H1 (cell line): ENCODE measurements at regions not wholly inside any gene's neighbourhood (a gene's known extent, or its start where the extent isn't known, plus 50 kb on each side); places are given as distances from the start of the nearest gene placed in this dataset.

Experiments
- BACH1 ChIP-seq: IDR thresholded peaks from 2 replicates; pipeline ENCODE4 v1.6.1; 2012; ENCODE audit warnings: low read length, improper control_type of control experiment
- BRCA1 ChIP-seq: IDR thresholded peaks from 2 replicates; pipeline ENCODE4 v1.6.1; 2012; ENCODE audit warnings: low read depth, low read length, improper control_type of control experiment
- CHD1 ChIP-seq: IDR thresholded peaks from 2 replicates; pipeline ENCODE4 v1.6.1; 2012; ENCODE audit warnings: low read depth, low read length, improper control_type of control experiment
- CHD2 ChIP-seq: IDR thresholded peaks from 2 replicates; pipeline ENCODE4 v1.6.1; 2012; ENCODE audit warnings: low read length, improper control_type of control experiment
- CREB1 ChIP-seq: IDR thresholded peaks from 2 replicates; pipeline ENCODE4 v1.6.1; 2012; ENCODE audit warnings: inconsistent platforms
- CTCF ChIP-seq, 3 experiments: IDR thresholded peaks; 1 replicate in 2 of 3; 2 replicates in 1 of 3; pipeline versions ENCODE4 v1.5.1 to v1.6.1; 2011; ENCODE audit warnings: low read length in 3 of 3, mild to moderate bottlenecking in 3 of 3, inconsistent platforms in 2 of 3, low read depth in 1 of 3, moderate library complexity in 1 of 3; ENCODE audit not compliant: insufficient read depth in 1 of 3; ENCODE audit errors: control extremely low read depth in 1 of 3
- EGR1 ChIP-seq: IDR thresholded peaks from 2 replicates; pipeline ENCODE4 v1.6.1; 2011; ENCODE audit warnings: low read depth, low read length, borderline replicate concordance
- FOSL1 ChIP-seq: IDR thresholded peaks from 2 replicates; pipeline ENCODE4 v1.6.1; 2011; ENCODE audit warnings: mild to moderate bottlenecking, low read depth, low read length, moderate library complexity; ENCODE audit not compliant: insufficient read depth
- GABPA ChIP-seq: IDR thresholded peaks from 2 replicates; pipeline ENCODE4 v1.6.1; 2011; ENCODE audit warnings: mild to moderate bottlenecking, low read length, moderate library complexity, borderline replicate concordance; ENCODE audit not compliant: insufficient read depth
- JUND ChIP-seq: IDR thresholded peaks from 2 replicates; pipeline ENCODE4 v1.6.1; 2011; ENCODE audit warnings: mild to moderate bottlenecking, improper control_type of control experiment, low read length
- POLR2AphosphoS5 ChIP-seq: IDR thresholded peaks from 2 replicates; pipeline ENCODE4 v1.6.1; 2011; ENCODE audit warnings: low read depth, low read length
- SP4 ChIP-seq: IDR thresholded peaks from 2 replicates; pipeline ENCODE4 v1.6.1; 2012; ENCODE audit warnings: low read length, inconsistent platforms
- TAF1 ChIP-seq: IDR thresholded peaks from 2 replicates; pipeline ENCODE4 v1.6.1; 2011; ENCODE audit warnings: mild to moderate bottlenecking, low read depth, low read length

- TF ChIP-seq EGR1 = no peak
- TF ChIP-seq BACH1 = no peak
- no peak for TF ChIP-seq BRCA1
- no peak for TF ChIP-seq CHD1
- TF ChIP-seq FOSL1 = no peak
- TF ChIP-seq JUND = no peak
- no peak for TF ChIP-seq TAF1
- no peak for TF ChIP-seq SP4
- no peak for TF ChIP-seq CTCF (IDR thresholded peaks at IDR 0.05; ENCODE audit: control extremely low read depth in 1 of 3, insufficient read depth in 1 of 3, low read depth in 1 of 3, low read length in 3 of 3)
- no peak for TF ChIP-seq GABPA
- TF ChIP-seq POLR2AphosphoS5 = no peak
- TF ChIP-seq CHD2 = no peak
- no peak for TF ChIP-seq CREB1
Measured at GRCh38 chr2:22560021-22560420, 825.0 kb upstream of the KLHL29 start.
